ENCODE measurements at regions not wholly inside any gene's neighbourhood (a gene's known extent, or its start where the extent isn't known, plus 50 kb on each side); places are given as distances from the start of the nearest gene placed in this dataset.

- intact Hi-C loops (cut with micrococcal nuclease; ENCODE audit: unreplicated experiment): no loop called here
- CTCF ChIA-PET: no interaction called here
- no peak for TF ChIP-seq CTCF (conservative IDR thresholded peaks at IDR 0.05; ENCODE audit: low read depth, low read length)
- no peak for TF ChIP-seq EZH2 (IDR thresholded peaks at IDR 0.05; ENCODE audit: borderline replicate concordance, low read depth, low read length, poor library complexity, severe bottlenecking)
These were observed 92.6 kb upstream of the SLC22A23 start for GRCh38 chr6:3549314-3549940.

DNA sequence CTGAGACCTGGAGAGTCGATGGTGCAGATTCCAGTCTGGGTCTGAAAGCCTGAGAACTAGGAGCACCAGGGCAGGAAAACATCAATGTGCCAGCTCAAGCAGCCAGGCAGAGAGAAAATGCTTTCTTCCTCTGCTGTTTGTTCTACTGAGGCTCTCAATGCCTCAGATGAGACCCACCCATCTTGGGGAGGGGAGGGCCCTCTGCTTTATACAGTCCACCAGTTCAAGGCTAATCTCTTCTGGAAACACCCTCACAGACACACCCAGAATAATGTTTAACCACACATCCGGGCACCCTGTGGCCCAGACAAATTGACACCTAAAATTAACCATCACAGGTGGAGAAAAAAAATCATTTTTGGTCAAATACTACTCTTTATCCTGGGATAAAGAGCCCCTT lies 89.3 kb upstream of the SLC22A23 start:
- Histone ChIP-seq H3K4me3 (ENCODE audit: low read depth, low read length, poor library complexity, severe bottlenecking) (no peak overlapping the region), H3K27ac (ENCODE audit: low read depth, low read length, poor library complexity, severe bottlenecking) (no peak overlapping the region), H3K9me3 (ENCODE audit: low read depth, low read length, poor library complexity, severe bottlenecking) (no peaks in the 10 kb centered on the region), H3K36me3 (ENCODE audit: insufficient read depth, low read length, poor library complexity, severe bottlenecking) (no peaks in the 10 kb centered on the region), H3K4me1 (ENCODE audit: insufficient read depth, low read length, poor library complexity, severe bottlenecking) (no peaks in the 10 kb centered on the region), H3K27me3 (replicated peaks; ENCODE audit: insufficient read depth, low read depth, low read length, poor library complexity) (no peaks in the 10 kb centered on the region)
- intact Hi-C loops (cut with micrococcal nuclease; ENCODE audit: unreplicated experiment): no loop called here
- no peak for DNase-seq (ENCODE audit: low spot score)
- CTCF ChIA-PET: no interaction called here
- no TSS peak for BruUV-seq (replicated peaks)
- TF ChIP-seq EZH2 (IDR thresholded peaks at IDR 0.05; ENCODE audit: borderline replicate concordance, low read depth, low read length, poor library complexity, severe bottlenecking): no peak
- no peak for TF ChIP-seq CTCF (conservative IDR thresholded peaks at IDR 0.05; ENCODE audit: low read depth, low read length)
- POLR2A ChIA-PET (ENCODE audit: low non-redundant PET): no interaction called here

More at GRCh38 chr6:3549314-3549940, 92.6 kb upstream of the SLC22A23 start:
- Histone ChIP-seq H3K4me1 (ENCODE audit: insufficient read depth, low read length, poor library complexity, severe bottlenecking) (no peaks in the 10 kb centered on the region), H3K4me3 (ENCODE audit: low read depth, low read length, poor library complexity, severe bottlenecking) (no peak overlapping the region), H3K27ac (ENCODE audit: low read depth, low read length, poor library complexity, severe bottlenecking) (no peak overlapping the region), H3K36me3 (ENCODE audit: insufficient read depth, low read length, poor library complexity, severe bottlenecking) (no peaks in the 10 kb centered on the region), H3K27me3 (replicated peaks; ENCODE audit: insufficient read depth, low read depth, low read length, poor library complexity) (no peaks in the 10 kb centered on the region), H3K9me3 (ENCODE audit: low read depth, low read length, poor library complexity, severe bottlenecking) (peaks cover 6% of the 10 kb centered on the region)
- BruUV-seq (replicated peaks): no TSS peak
- no peak for DNase-seq (ENCODE audit: low spot score)
- POLR2A ChIA-PET (ENCODE audit: low non-redundant PET): no interaction called here

DNA sequence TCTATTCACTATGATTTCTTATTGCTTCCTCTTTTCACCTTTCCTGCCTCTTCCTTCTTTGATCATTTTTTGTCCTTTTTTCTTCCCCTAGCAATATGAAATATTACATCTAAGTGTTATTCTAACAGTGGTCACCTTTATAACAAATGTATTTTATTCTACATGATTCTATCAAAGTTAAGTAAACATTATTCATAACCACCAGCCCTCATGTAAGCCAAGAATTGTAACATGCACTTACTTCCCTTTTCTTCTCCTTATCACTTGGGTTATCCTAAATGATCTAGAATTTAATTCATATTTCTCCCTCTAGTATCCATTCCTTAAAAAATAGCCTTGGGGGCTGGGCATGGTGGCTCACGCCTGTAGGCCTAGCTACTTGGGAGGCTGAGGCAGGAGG lies 88.3 kb upstream of the SLC22A23 start:
- CTCF ChIA-PET: no interaction called here
- H3K36me3 ChIP-seq (ENCODE audit: insufficient read depth, low read length, poor library complexity, severe bottlenecking): no peaks in the 10 kb centered on the region
- H3K4me1 ChIP-seq (ENCODE audit: insufficient read depth, low read length, poor library complexity, severe bottlenecking): no peaks in the 10 kb centered on the region
- no peak overlapping the region for H3K4me3 ChIP-seq (ENCODE audit: low read depth, low read length, poor library complexity, severe bottlenecking)
- intact Hi-C loops (cut with micrococcal nuclease; ENCODE audit: unreplicated experiment): no loop called here
- DNase-seq (ENCODE audit: low spot score): no peak
- BruUV-seq (replicated peaks): no TSS peak
- no peaks in the 10 kb centered on the region for H3K9me3 ChIP-seq (ENCODE audit: low read depth, low read length, poor library complexity, severe bottlenecking)
- H3K27ac ChIP-seq (ENCODE audit: low read depth, low read length, poor library complexity, severe bottlenecking): no peak overlapping the region
- TF ChIP-seq EZH2 (IDR thresholded peaks at IDR 0.05; ENCODE audit: borderline replicate concordance, low read depth, low read length, poor library complexity, severe bottlenecking): no peak
- TF ChIP-seq CTCF (conservative IDR thresholded peaks at IDR 0.05; ENCODE audit: low read depth, low read length): no peak
- no peaks in the 10 kb centered on the region for H3K27me3 ChIP-seq (replicated peaks; ENCODE audit: insufficient read depth, low read depth, low read length, poor library complexity)
- POLR2A ChIA-PET (ENCODE audit: low non-redundant PET): no interaction called here
